GM18502 (cell line): ENCODE measurements at regions not wholly inside any gene's neighbourhood (a gene's known extent, or its start where the extent isn't known, plus 50 kb on each side); places are given as distances from the start of the nearest gene placed in this dataset.
A peak's percentile ranks its signal among the peaks of the same experiment; 100 is the strongest.
"Not testable (repeated sequence)": the region's sequence is repeated elsewhere in the genome, so short reads cannot be mapped to it uniquely, and the experiment has no call there.

Experiments
- ATAC-seq: cut with Tn5 transposase; IDR thresholded peaks from one replicate; pipeline ENCODE4 v1.9.1; 2021; ENCODE audit warnings: mild to moderate bottlenecking; ENCODE audit not compliant: unreplicated experiment, poor library complexity

- peak; percentile 92 for ATAC-seq
Measured at GRCh38 chr11:82539669-82540068, 194.0 kb downstream of the FAM181B start.

- ATAC-seq, result no peak
Measured at GRCh38 chr11:82536706-82537105, 197.0 kb downstream of the FAM181B start.

- ATAC-seq, result no peak
Measured at GRCh38 chr11:82533628-82534327, 199.9 kb downstream of the FAM181B start.

- ATAC-seq, result no peak
Measured at GRCh38 chr11:82529936-82530335, 203.7 kb downstream of the FAM181B start.

- ATAC-seq, result no peak
Measured at GRCh38 chr11:82527081-82527584, 206.5 kb downstream of the FAM181B start.

GRCh38 chr11:82523141-82523540, 210.5 kb downstream of the FAM181B start:
- ATAC-seq, result no peak

GRCh38 chr11:82521427-82521826, 212.2 kb downstream of the FAM181B start:
- no peak for ATAC-seq

- ATAC-seq, result no peak
Measured at GRCh38 chr11:82507288-82507687, 226.4 kb downstream of the FAM181B start.

- no peak for ATAC-seq
Measured at GRCh38 chr11:82505379-82505778, 228.3 kb downstream of the FAM181B start.

- ATAC-seq, result not testable (repeated sequence)
Measured at GRCh38 chr11:82501174-82501573, 232.5 kb downstream of the FAM181B start.

GRCh38 chr11:82494988-82495432, 238.7 kb downstream of the FAM181B start:
- ATAC-seq, result peak; percentile 87

- ATAC-seq, result no peak
Measured at GRCh38 chr11:82474876-82475275, 258.8 kb downstream of the FAM181B start.

- no peak for ATAC-seq
Measured at GRCh38 chr11:82465481-82465880, 268.2 kb downstream of the FAM181B start.

GRCh38 chr11:82462608-82463242, 270.9 kb downstream of the FAM181B start:
- ATAC-seq, result no peak

GRCh38 chr11:82458761-82459160, 274.9 kb downstream of the FAM181B start:
- ATAC-seq, result no peak

- ATAC-seq, result no peak
Measured at GRCh38 chr11:82458147-82458546, 275.5 kb downstream of the FAM181B start.

GRCh38 chr11:82450996-82451395, 282.7 kb downstream of the FAM181B start:
- ATAC-seq, result no peak

- ATAC-seq, result no peak
Measured at GRCh38 chr11:82406611-82407010, 327.1 kb downstream of the FAM181B start.

GRCh38 chr11:82405421-82405820, 328.2 kb downstream of the FAM181B start:
- no peak for ATAC-seq

- no peak for ATAC-seq
Measured at GRCh38 chr11:82404981-82405380, 328.7 kb downstream of the FAM181B start.

- no peak for ATAC-seq
Measured at GRCh38 chr11:82403640-82404305, 329.9 kb downstream of the FAM181B start.
